Caco-2 (cell line): ENCODE measurements at regions not wholly inside any gene's neighbourhood (a gene's known extent, or its start where the extent isn't known, plus 50 kb on each side); places are given as distances from the start of the nearest gene placed in this dataset.

Experiments
- BruUV-seq: library from RNA; stranded (reverse); fragments of 400-500 nt; replicated peaks from 2 replicates; lab custom pipeline; 2021; lab: Mats Ljungman, UMichigan
- CTCF ChIA-PET: fragments of 300-600 bp; sonication (Branson Sonifier 250); formaldehyde crosslinking; loops from one replicate; lab custom pipeline; 2022; ENCODE audit warnings: antibody characterized with exemption; lab: Charles Lee
- POLR2A ChIA-PET: fragments of 300-600 bp; sonication (Branson Sonifier 250); formaldehyde crosslinking; loops from one replicate; lab custom pipeline; 2022; ENCODE audit warnings: antibody characterized with exemption; lab: Charles Lee
- DNase-seq, 2 experiments: peaks; one replicate each; pipeline versions ENCODE4 v3.0.0 to v3.0.0-alpha.2; 2020 to 2022
- H3K27me3 ChIP-seq: replicated peaks from 2 replicates; pipeline ENCODE4 v1.6.0; 2011; ENCODE audit warnings: low read length; ENCODE audit not compliant: control insufficient read depth, insufficient read depth
- H3K36me3 ChIP-seq: 2 replicates; pipeline ENCODE4 v1.5.1; 2011; ENCODE audit warnings: low read length; ENCODE audit not compliant: control insufficient read depth, insufficient read depth
- H3K4me1 ChIP-seq: fragments of 250-450 bp; sonication (Bioruptor Pico); 2 replicates; pipeline ENCODE4 v1.5.1; 2020; ENCODE audit warnings: mild to moderate bottlenecking
- H3K4me3 ChIP-seq: 2 replicates; pipeline ENCODE4 v1.5.1; 2011; ENCODE audit warnings: low read depth, mild to moderate bottlenecking, control low read depth, low read length
- H3K9me3 ChIP-seq: fragments of 250-450 bp; sonication (Bioruptor Pico); 2 replicates; pipeline ENCODE4 v1.5.1; 2020; ENCODE audit warnings: mild to moderate bottlenecking, moderate library complexity
- H3K27ac Mint-ChIP-seq: one replicate; pipeline ENCODE4 v1.8.0; 2022; ENCODE audit warnings: mixed read lengths; ENCODE audit not compliant: unreplicated experiment
- H3K27me3 Mint-ChIP-seq: one replicate; pipeline ENCODE4 v1.8.0; 2022; ENCODE audit warnings: mixed read lengths; ENCODE audit not compliant: insufficient read depth, unreplicated experiment
- H3K36me3 Mint-ChIP-seq: one replicate; pipeline ENCODE4 v1.8.0; 2022; ENCODE audit warnings: mild to moderate bottlenecking, mixed read lengths; ENCODE audit not compliant: insufficient read depth, unreplicated experiment
- H3K4me1 Mint-ChIP-seq: one replicate; pipeline ENCODE4 v1.8.0; 2022; ENCODE audit warnings: low read depth, mixed read lengths; ENCODE audit not compliant: unreplicated experiment
- H3K4me3 Mint-ChIP-seq: one replicate; pipeline ENCODE4 v1.8.0; 2022; ENCODE audit warnings: mild to moderate bottlenecking, moderate library complexity, mixed read lengths; ENCODE audit not compliant: unreplicated experiment
- H3K9me3 Mint-ChIP-seq: one replicate; pipeline ENCODE4 v1.8.0; 2022; ENCODE audit warnings: mixed read lengths; ENCODE audit not compliant: unreplicated experiment
- CTCF ChIP-seq, 2 experiments: fragments of 200-600 bp in 1 of 2; IDR thresholded peaks; 1 replicate in 1 of 2; 2 replicates in 1 of 2; pipeline versions ENCODE4 v1.5.1 to v1.8.0; 2011 to 2022; ENCODE audit warnings: antibody characterized with exemption in 1 of 2, control low read depth in 1 of 2, inconsistent platforms in 1 of 2, low read depth in 1 of 2, low read length in 1 of 2, mild to moderate bottlenecking in 1 of 2, moderate library complexity in 1 of 2; ENCODE audit not compliant: insufficient read depth in 1 of 2, severe bottlenecking in 1 of 2, unreplicated experiment in 1 of 2
- intact Hi-C: fragments of 100-400 bp; cut with micrococcal nuclease; formaldehyde crosslinking; loops from one replicate; pipeline ENCODE4 v1.10.0; 2022; ENCODE audit not compliant: unreplicated experiment

GRCh38 chr13:109281903-109282635 lies 504.3 kb downstream of the IRS2 start:
- no peak for DNase-seq
- no TSS peak for BruUV-seq
- Histone ChIP-seq H3K4me3 (no peak overlapping the region), H3K27me3 (no peaks in the 10 kb centered on the region), H3K9me3 (no peaks in the 10 kb centered on the region), H3K4me1 (no peaks in the 10 kb centered on the region), H3K36me3 (no peaks in the 10 kb centered on the region)
- Mint-ChIP-seq H3K27ac (no peak overlapping the region), H3K4me1 (peaks cover 8% of the 10 kb centered on the region), H3K4me3 (no peak overlapping the region), H3K9me3 (peaks cover 20% of the 10 kb centered on the region), H3K36me3 (peaks cover 6% of the 10 kb centered on the region), H3K27me3 (no peaks in the 10 kb centered on the region)
- TF ChIP-seq CTCF (IDR thresholded peaks at IDR 0.05; ENCODE audit: insufficient read depth in 1 of 2, low read depth in 1 of 2, low read length in 1 of 2, severe bottlenecking in 1 of 2, unreplicated experiment in 1 of 2): no peak
- intact Hi-C loops: no loop called here
- ChIA-PET CTCF (no interaction called here), POLR2A (no interaction called here)

DNA sequence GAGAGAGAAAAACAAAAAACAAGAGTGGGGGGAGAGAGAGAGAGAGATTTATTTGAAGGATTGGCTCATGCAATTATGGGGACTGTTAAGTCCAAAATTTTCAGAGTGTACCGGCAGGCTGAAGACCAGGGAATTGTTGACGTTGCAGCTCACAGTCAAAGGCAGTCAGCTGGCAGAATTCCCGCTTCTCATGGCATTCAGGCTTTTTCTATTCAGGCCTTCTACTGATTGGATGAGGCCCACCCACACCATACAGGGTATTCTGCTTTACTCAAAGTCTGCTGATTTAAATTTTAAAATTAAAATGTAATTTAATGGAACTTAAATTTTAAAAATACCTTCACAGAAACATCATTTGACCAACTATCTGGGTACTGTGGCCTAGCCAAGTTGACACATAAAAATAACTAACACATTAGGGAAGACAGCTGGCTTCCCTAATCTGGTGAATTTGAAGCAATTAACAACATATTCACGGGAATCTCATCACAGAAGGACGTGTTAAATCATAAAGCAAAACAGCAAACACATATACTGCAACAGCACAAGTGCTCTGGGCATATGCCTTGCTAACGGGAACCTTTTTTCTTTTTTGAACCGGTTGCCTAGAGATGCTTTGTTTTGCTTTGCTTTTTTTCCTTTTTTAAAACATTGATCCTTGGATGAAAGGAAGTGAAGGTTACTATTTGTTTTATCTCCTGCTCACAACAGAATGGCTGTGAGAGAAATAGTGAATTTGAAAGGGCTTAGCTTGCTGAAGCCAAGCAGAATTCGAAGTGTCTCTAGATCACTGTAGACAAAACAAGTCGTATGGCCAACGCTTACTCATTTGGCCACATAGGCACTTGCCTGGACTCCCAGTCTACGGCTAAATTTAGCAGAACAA lies 505.1 kb downstream of the IRS2 start:
- DNase-seq: no peak
- peaks cover 12% of the 10 kb centered on the region for H3K4me1 Mint-ChIP-seq
- ChIA-PET CTCF (no interaction called here), POLR2A (no interaction called here)
- no peak overlapping the region for H3K27ac Mint-ChIP-seq
- no peaks in the 10 kb centered on the region for H3K27me3 ChIP-seq
- no TSS peak for BruUV-seq
- H3K36me3 ChIP-seq: no peaks in the 10 kb centered on the region
- no peak for TF ChIP-seq CTCF (IDR thresholded peaks at IDR 0.05; ENCODE audit: insufficient read depth in 1 of 2, low read depth in 1 of 2, low read length in 1 of 2, severe bottlenecking in 1 of 2, unreplicated experiment in 1 of 2)
- no peak overlapping the region for H3K4me3 Mint-ChIP-seq
- H3K9me3 ChIP-seq: no peaks in the 10 kb centered on the region
- H3K36me3 Mint-ChIP-seq: peaks cover 10% of the 10 kb centered on the region
- intact Hi-C loops: no loop called here
- H3K27me3 Mint-ChIP-seq: no peaks in the 10 kb centered on the region
- peaks cover 20% of the 10 kb centered on the region for H3K9me3 Mint-ChIP-seq
- no peak overlapping the region for H3K4me3 ChIP-seq
- peaks cover 3% of the 10 kb centered on the region; the same call in 1 of the 2 replicates for H3K4me1 ChIP-seq

DNA sequence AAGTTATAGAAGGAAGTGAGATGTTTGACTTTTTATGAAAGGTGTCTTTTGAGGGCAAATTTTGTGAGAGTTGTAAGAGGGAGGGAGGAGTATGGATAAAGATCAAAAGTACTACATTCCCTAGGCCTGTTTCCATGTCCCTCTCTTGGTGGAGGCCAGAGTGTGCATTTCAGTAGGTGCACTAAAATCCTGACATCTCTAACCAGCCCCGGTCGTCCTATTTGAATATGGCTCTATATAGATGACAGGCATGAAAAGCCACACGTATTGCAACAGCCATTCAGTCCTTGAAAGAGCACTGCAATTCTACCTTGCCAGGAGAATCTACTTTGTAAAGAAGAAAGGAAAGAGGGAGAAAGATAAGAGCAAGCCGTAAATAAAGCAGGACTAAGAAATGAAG lies 510.1 kb downstream of the IRS2 start:
- intact Hi-C loops: loop anchor here (2.0 to 10.0 kb wide), 2 partner anchors 35 to 509 kb away; partner anchors contain the start of gene IRS2
- peaks cover 53% of the 10 kb centered on the region for H3K4me1 ChIP-seq
- Mint-ChIP-seq H3K4me3 (peak overlapping the region; percentile 29), H3K27ac (peak overlapping the region; percentile 44), H3K4me1 (peaks cover 36% of the 10 kb centered on the region), H3K27me3 (no peaks in the 10 kb centered on the region), H3K9me3 (peaks cover 19% of the 10 kb centered on the region), H3K36me3 (peaks cover 56% of the 10 kb centered on the region)
- no peaks in the 10 kb centered on the region for H3K9me3 ChIP-seq
- POLR2A ChIA-PET: no interaction called here
- no peaks in the 10 kb centered on the region for H3K27me3 ChIP-seq
- no TSS peak for BruUV-seq
- TF ChIP-seq CTCF (IDR thresholded peaks at IDR 0.05; ENCODE audit: insufficient read depth in 1 of 2, low read depth in 1 of 2, low read length in 1 of 2, severe bottlenecking in 1 of 2, unreplicated experiment in 1 of 2): no peak
- H3K4me3 ChIP-seq: no peak overlapping the region
- CTCF ChIA-PET: no interaction called here
- no peaks in the 10 kb centered on the region for H3K36me3 ChIP-seq
- no peak for DNase-seq
